ENCODE measurements at regions not wholly inside any gene's neighbourhood (a gene's known extent, or its start where the extent isn't known, plus 50 kb on each side); places are given as distances from the start of the nearest gene placed in this dataset.
"Not testable (repeated sequence)": the region's sequence is repeated elsewhere in the genome, so short reads cannot be mapped to it uniquely, and the experiment has no call there.

- Histone ChIP-seq H3K27ac (ENCODE audit: insufficient read depth, low read length, poor library complexity, severe bottlenecking) (no peak overlapping the region), H3K4me3 (ENCODE audit: insufficient read depth, low read depth, low read length, poor library complexity, severe bottlenecking) (no peak overlapping the region), H3K9me3 (ENCODE audit: control insufficient read depth, low read length) (no peaks in the 10 kb centered on the region), H3K4me1 (ENCODE audit: control insufficient read depth, insufficient read depth, low read length, poor library complexity, severe bottlenecking) (no peaks in the 10 kb centered on the region), H3K27me3 (replicated peaks; ENCODE audit: control insufficient read depth, insufficient read depth, low read length, poor library complexity, severe bottlenecking) (no peaks in the 10 kb centered on the region), H3K36me3 (ENCODE audit: control insufficient read depth, insufficient read depth, low read length) (no peaks in the 10 kb centered on the region)
- DNase-seq, result no peak
Observed at GRCh38 chr2:38484957-38485356, 107.9 kb upstream of the ATL2 start.

GRCh38 chr2:38483776-38484501, 106.9 kb upstream of the ATL2 start:
- no peak for DNase-seq
- Histone ChIP-seq H3K27me3 (replicated peaks; ENCODE audit: control insufficient read depth, insufficient read depth, low read length, poor library complexity, severe bottlenecking) (no peaks in the 10 kb centered on the region), H3K9me3 (ENCODE audit: control insufficient read depth, low read length) (no peaks in the 10 kb centered on the region), H3K36me3 (ENCODE audit: control insufficient read depth, insufficient read depth, low read length) (no peaks in the 10 kb centered on the region), H3K4me3 (ENCODE audit: insufficient read depth, low read depth, low read length, poor library complexity, severe bottlenecking) (no peak overlapping the region), H3K4me1 (ENCODE audit: control insufficient read depth, insufficient read depth, low read length, poor library complexity, severe bottlenecking) (no peaks in the 10 kb centered on the region), H3K27ac (ENCODE audit: insufficient read depth, low read length, poor library complexity, severe bottlenecking) (no peak overlapping the region)

GRCh38 chr2:38482710-38483109, 105.6 kb upstream of the ATL2 start:
- not testable (repeated sequence) for DNase-seq; H3K4me3 ChIP-seq (ENCODE audit: insufficient read depth, low read depth, low read length, poor library complexity, severe bottlenecking); H3K4me1 ChIP-seq (ENCODE audit: control insufficient read depth, insufficient read depth, low read length, poor library complexity, severe bottlenecking); H3K27ac ChIP-seq (ENCODE audit: insufficient read depth, low read length, poor library complexity, severe bottlenecking); H3K9me3 ChIP-seq (ENCODE audit: control insufficient read depth, low read length); H3K27me3 ChIP-seq (replicated peaks; ENCODE audit: control insufficient read depth, insufficient read depth, low read length, poor library complexity, severe bottlenecking); H3K36me3 ChIP-seq (ENCODE audit: control insufficient read depth, insufficient read depth, low read length)

GRCh38 chr2:38480617-38481016, 103.5 kb upstream of the ATL2 start:
- Histone ChIP-seq H3K36me3 (ENCODE audit: control insufficient read depth, insufficient read depth, low read length) (no peaks in the 10 kb centered on the region), H3K27ac (ENCODE audit: insufficient read depth, low read length, poor library complexity, severe bottlenecking) (no peak overlapping the region), H3K9me3 (ENCODE audit: control insufficient read depth, low read length) (no peaks in the 10 kb centered on the region), H3K4me3 (ENCODE audit: insufficient read depth, low read depth, low read length, poor library complexity, severe bottlenecking) (no peak overlapping the region), H3K27me3 (replicated peaks; ENCODE audit: control insufficient read depth, insufficient read depth, low read length, poor library complexity, severe bottlenecking) (no peaks in the 10 kb centered on the region), H3K4me1 (ENCODE audit: control insufficient read depth, insufficient read depth, low read length, poor library complexity, severe bottlenecking) (no peaks in the 10 kb centered on the region)
- no peak for DNase-seq

- Histone ChIP-seq H3K9me3 (ENCODE audit: control insufficient read depth, low read length) (no peaks in the 10 kb centered on the region), H3K4me3 (ENCODE audit: insufficient read depth, low read depth, low read length, poor library complexity, severe bottlenecking) (no peak overlapping the region)
- DNase-seq, result no peak
Observed at GRCh38 chr2:38477006-38477405, 99.9 kb upstream of the ATL2 start.

GRCh38 chr2:38475567-38475881, 98.5 kb upstream of the ATL2 start:
- Histone ChIP-seq H3K36me3 (ENCODE audit: control insufficient read depth, insufficient read depth, low read length) (no peaks in the 10 kb centered on the region), H3K27ac (ENCODE audit: insufficient read depth, low read length, poor library complexity, severe bottlenecking) (no peak overlapping the region), H3K27me3 (replicated peaks; ENCODE audit: control insufficient read depth, insufficient read depth, low read length, poor library complexity, severe bottlenecking) (no peaks in the 10 kb centered on the region), H3K9me3 (ENCODE audit: control insufficient read depth, low read length) (no peaks in the 10 kb centered on the region), H3K4me3 (ENCODE audit: insufficient read depth, low read depth, low read length, poor library complexity, severe bottlenecking) (no peak overlapping the region), H3K4me1 (ENCODE audit: control insufficient read depth, insufficient read depth, low read length, poor library complexity, severe bottlenecking) (no peaks in the 10 kb centered on the region)
- DNase-seq, result no peak

More at GRCh38 chr2:38477006-38477405, 99.9 kb upstream of the ATL2 start:
- Histone ChIP-seq H3K27me3 (replicated peaks; ENCODE audit: control insufficient read depth, insufficient read depth, low read length, poor library complexity, severe bottlenecking) (no peaks in the 10 kb centered on the region), H3K36me3 (ENCODE audit: control insufficient read depth, insufficient read depth, low read length) (no peaks in the 10 kb centered on the region), H3K27ac (ENCODE audit: insufficient read depth, low read length, poor library complexity, severe bottlenecking) (no peak overlapping the region), H3K4me1 (ENCODE audit: control insufficient read depth, insufficient read depth, low read length, poor library complexity, severe bottlenecking) (no peaks in the 10 kb centered on the region)

- Histone ChIP-seq H3K4me3 (ENCODE audit: insufficient read depth, low read depth, low read length, poor library complexity, severe bottlenecking) (no peak overlapping the region), H3K27ac (ENCODE audit: insufficient read depth, low read length, poor library complexity, severe bottlenecking) (no peak overlapping the region), H3K27me3 (replicated peaks; ENCODE audit: control insufficient read depth, insufficient read depth, low read length, poor library complexity, severe bottlenecking) (no peaks in the 10 kb centered on the region), H3K9me3 (ENCODE audit: control insufficient read depth, low read length) (no peaks in the 10 kb centered on the region), H3K36me3 (ENCODE audit: control insufficient read depth, insufficient read depth, low read length) (no peaks in the 10 kb centered on the region), H3K4me1 (ENCODE audit: control insufficient read depth, insufficient read depth, low read length, poor library complexity, severe bottlenecking) (no peaks in the 10 kb centered on the region)
- no peak for DNase-seq
Observed at GRCh38 chr2:38474715-38475566, 97.9 kb upstream of the ATL2 start.

GRCh38 chr2:38474021-38474456, 97.0 kb upstream of the ATL2 start:
- DNase-seq, result no peak
- H3K27me3 ChIP-seq (replicated peaks; ENCODE audit: control insufficient read depth, insufficient read depth, low read length, poor library complexity, severe bottlenecking), result no peaks in the 10 kb centered on the region

GRCh38 chr2:38473333-38474005, 96.4 kb upstream of the ATL2 start:
- no peak for DNase-seq
- Histone ChIP-seq H3K36me3 (ENCODE audit: control insufficient read depth, insufficient read depth, low read length) (no peaks in the 10 kb centered on the region), H3K27me3 (replicated peaks; ENCODE audit: control insufficient read depth, insufficient read depth, low read length, poor library complexity, severe bottlenecking) (no peaks in the 10 kb centered on the region), H3K9me3 (ENCODE audit: control insufficient read depth, low read length) (no peaks in the 10 kb centered on the region), H3K4me3 (ENCODE audit: insufficient read depth, low read depth, low read length, poor library complexity, severe bottlenecking) (no peak overlapping the region), H3K27ac (ENCODE audit: insufficient read depth, low read length, poor library complexity, severe bottlenecking) (no peak overlapping the region), H3K4me1 (ENCODE audit: control insufficient read depth, insufficient read depth, low read length, poor library complexity, severe bottlenecking) (no peaks in the 10 kb centered on the region)

More at GRCh38 chr2:38474021-38474456, 97.0 kb upstream of the ATL2 start:
- H3K27ac ChIP-seq (ENCODE audit: insufficient read depth, low read length, poor library complexity, severe bottlenecking), result no peak overlapping the region
- no peak overlapping the region for H3K4me3 ChIP-seq (ENCODE audit: insufficient read depth, low read depth, low read length, poor library complexity, severe bottlenecking)
- no peaks in the 10 kb centered on the region for H3K4me1 ChIP-seq (ENCODE audit: control insufficient read depth, insufficient read depth, low read length, poor library complexity, severe bottlenecking)
- H3K9me3 ChIP-seq (ENCODE audit: control insufficient read depth, low read length), result no peaks in the 10 kb centered on the region
- no peaks in the 10 kb centered on the region for H3K36me3 ChIP-seq (ENCODE audit: control insufficient read depth, insufficient read depth, low read length)

GRCh38 chr2:38470115-38470514, 93.0 kb upstream of the ATL2 start:
- no peaks in the 10 kb centered on the region for H3K4me1 ChIP-seq (ENCODE audit: control insufficient read depth, insufficient read depth, low read length, poor library complexity, severe bottlenecking)

More at GRCh38 chr2:38470115-38470514, 93.0 kb upstream of the ATL2 start:
- H3K4me3 ChIP-seq (ENCODE audit: insufficient read depth, low read depth, low read length, poor library complexity, severe bottlenecking), result no peak overlapping the region
- H3K9me3 ChIP-seq (ENCODE audit: control insufficient read depth, low read length), result no peaks in the 10 kb centered on the region
- H3K27ac ChIP-seq (ENCODE audit: insufficient read depth, low read length, poor library complexity, severe bottlenecking), result no peak overlapping the region
- no peaks in the 10 kb centered on the region for H3K36me3 ChIP-seq (ENCODE audit: control insufficient read depth, insufficient read depth, low read length)
- H3K27me3 ChIP-seq (replicated peaks; ENCODE audit: control insufficient read depth, insufficient read depth, low read length, poor library complexity, severe bottlenecking), result no peaks in the 10 kb centered on the region
- DNase-seq, result no peak

Data from effector memory CD4-positive, alpha-beta T cell (primary cell).